H1 (cell line): ENCODE measurements at regions not wholly inside any gene's neighbourhood (a gene's known extent, or its start where the extent isn't known, plus 50 kb on each side); places are given as distances from the start of the nearest gene placed in this dataset.
A peak's percentile ranks its signal among the peaks of the same experiment; 100 is the strongest.

Experiments
- RAD21 ChIP-seq, 2 experiments: IDR thresholded peaks in 1 of 2; conservative IDR thresholded peaks in 1 of 2; 2 replicates each; pipeline ENCODE4 v1.6.1; 2011; ENCODE audit warnings: low read depth in 2 of 2, low read length in 2 of 2, improper control_type of control experiment in 1 of 2, inconsistent platforms in 1 of 2, mild to moderate bottlenecking in 1 of 2, moderate library complexity in 1 of 2
- TAF1 ChIP-seq: IDR thresholded peaks from 2 replicates; pipeline ENCODE4 v1.6.1; 2011; ENCODE audit warnings: mild to moderate bottlenecking, low read depth, low read length

GRCh38 chrX:115988825-115989224 is 181.7 kb upstream of the AGTR2 start (continued):
- no peak for TF ChIP-seq TAF1
- peak; percentile 60 to 62 for TF ChIP-seq RAD21 (IDR thresholded peaks at IDR 0.05 in 1 of 2, conservative IDR thresholded peaks at IDR 0.05 in 1 of 2; ENCODE audit: low read depth in 2 of 2, low read length in 2 of 2)
